IMR-90 (cell line): ENCODE measurements at regions not wholly inside any gene's neighbourhood (a gene's known extent, or its start where the extent isn't known, plus 50 kb on each side); places are given as distances from the start of the nearest gene placed in this dataset.

ENCODE experiments used
- ATAC-seq: fragments of 200-7000 bp; cut with Tn5 transposase; 2 replicates; pipeline ENCODE4 v1.9.1; 2020; ENCODE audit warnings: low read depth, mild to moderate bottlenecking, moderate library complexity
- BruUV-seq: library from RNA; stranded (reverse); fragments of 400-500 nt; replicated peaks from 2 replicates; lab custom pipeline; 2021; lab: Mats Ljungman, UMichigan
- CTCF ChIA-PET: fragments of 300-600 bp; formaldehyde crosslinking; extraction: SDS; loops from one replicate; lab custom pipeline; 2021; ENCODE audit warnings: antibody characterized with exemption; lab: Yijun Ruan, JAX
- POLR2A ChIA-PET: fragments of 300-600 bp; sonication (Branson Sonifier 250); formaldehyde crosslinking; loops from one replicate; lab custom pipeline; 2022; ENCODE audit warnings: antibody characterized with exemption; ENCODE audit not compliant: unreplicated experiment; lab: Charles Lee
- DNase-seq: peaks from one replicate; pipeline ENCODE4 v3.0.0; 2013
- H2AFZ ChIP-seq: replicated peaks from 2 replicates; pipeline ENCODE3; 2013; ENCODE audit warnings: low read length, mild to moderate bottlenecking; ENCODE audit not compliant: poor library complexity
- H2AK5ac ChIP-seq: 2 replicates; pipeline ENCODE4 v1.6.1; 2013; ENCODE audit warnings: low read depth, low read length, inconsistent platforms
- H2AK9ac ChIP-seq: replicated peaks from 2 replicates; pipeline ENCODE3; 2013; ENCODE audit warnings: mild to moderate bottlenecking, low read depth, low read length, moderate library complexity; ENCODE audit not compliant: poor library complexity
- H2BK120ac ChIP-seq: 2 replicates; pipeline ENCODE4 v1.6.1; 2013; ENCODE audit warnings: low read depth, low read length, inconsistent platforms
- H2BK15ac ChIP-seq: 3 replicates; pipeline ENCODE4 v1.6.1; 2013; ENCODE audit warnings: low read depth, low read length, inconsistent platforms
- H2BK20ac ChIP-seq: 2 replicates; pipeline ENCODE4 v1.6.1; 2013; ENCODE audit warnings: low read depth, mild to moderate bottlenecking, inconsistent platforms, low read length, moderate library complexity
- H2BK5ac ChIP-seq: 2 replicates; pipeline ENCODE4 v1.6.1; 2013; ENCODE audit warnings: mild to moderate bottlenecking, low read depth, low read length, inconsistent platforms; ENCODE audit not compliant: poor library complexity, severe bottlenecking
- H3K14ac ChIP-seq: replicated peaks from 2 replicates; pipeline ENCODE4 v1.6.1; 2013; ENCODE audit warnings: low read depth, low read length, inconsistent platforms
- H3K18ac ChIP-seq: 2 replicates; pipeline ENCODE4 v1.6.1; 2013; ENCODE audit warnings: low read depth, low read length, control low read depth
- H3K23ac ChIP-seq: 2 replicates; pipeline ENCODE4 v1.6.1; 2013; ENCODE audit warnings: low read depth, low read length, inconsistent platforms
- H3K27ac ChIP-seq: 2 replicates; pipeline ENCODE4 v1.5.1; 2013; ENCODE audit warnings: mild to moderate bottlenecking, control low read depth, low read length; ENCODE audit not compliant: insufficient read depth
- H3K27me3 ChIP-seq: 2 replicates; pipeline ENCODE4 v1.6.1; 2013; ENCODE audit warnings: low read length; ENCODE audit not compliant: control insufficient read depth, insufficient read depth
- H3K36me3 ChIP-seq: 2 replicates; pipeline ENCODE4 v1.6.1; 2013; ENCODE audit warnings: low read length, mixed read lengths; ENCODE audit not compliant: control insufficient read depth, insufficient read depth
- H3K4ac ChIP-seq: 2 replicates; pipeline ENCODE4 v1.6.1; 2013; ENCODE audit warnings: low read depth, low read length, inconsistent platforms
- H3K4me1 ChIP-seq: 2 replicates; pipeline ENCODE4 v1.6.1; 2013; ENCODE audit warnings: low read length, mixed read lengths; ENCODE audit not compliant: control insufficient read depth, insufficient read depth
- H3K4me2 ChIP-seq: 2 replicates; pipeline ENCODE4 v1.6.1; 2013; ENCODE audit warnings: low read depth, mild to moderate bottlenecking, control low read depth, low read length, moderate library complexity
- H3K4me3 ChIP-seq: 2 replicates; pipeline ENCODE4 v1.5.1; 2013; ENCODE audit warnings: low read depth, mild to moderate bottlenecking, control low read depth, low read length, moderate library complexity; ENCODE audit not compliant: insufficient read depth
- H3K56ac ChIP-seq: 2 replicates; pipeline ENCODE4 v1.6.1; 2013; ENCODE audit warnings: low read length, inconsistent platforms; ENCODE audit not compliant: insufficient read depth; ENCODE audit errors: extremely low read depth
- H3K79me1 ChIP-seq, 2 experiments: 2 replicates each; pipeline ENCODE4 v1.6.1; 2013; ENCODE audit warnings: low read length in 2 of 2, inconsistent platforms in 1 of 2, low read depth in 1 of 2
- H3K9ac ChIP-seq: 2 replicates; pipeline ENCODE4 v1.6.1; 2013; ENCODE audit warnings: low read depth, low read length, control low read depth
- H3K9me1 ChIP-seq: 2 replicates; pipeline ENCODE4 v1.6.1; 2013; ENCODE audit warnings: low read length, inconsistent platforms; ENCODE audit not compliant: insufficient read depth
- H3K9me3 ChIP-seq: 2 replicates; pipeline ENCODE4 v1.6.1; 2013; ENCODE audit warnings: low read length; ENCODE audit not compliant: control insufficient read depth, insufficient read depth
- H4K20me1 ChIP-seq: 2 replicates; pipeline ENCODE4 v1.6.1; 2013; ENCODE audit warnings: low read length, inconsistent platforms; ENCODE audit not compliant: insufficient read depth
- H4K5ac ChIP-seq: 2 replicates; pipeline ENCODE4 v1.6.1; 2013; ENCODE audit warnings: mild to moderate bottlenecking, low read depth, low read length, control low read depth
- H4K8ac ChIP-seq, 2 experiments: 2 replicates each; pipeline ENCODE4 v1.6.1; 2013; ENCODE audit warnings: low read depth in 2 of 2, low read length in 2 of 2, control low read depth in 1 of 2, inconsistent platforms in 1 of 2
- H4K91ac ChIP-seq: 2 replicates; pipeline ENCODE4 v1.6.1; 2013; ENCODE audit warnings: low read depth, low read length, inconsistent platforms; ENCODE audit not compliant: insufficient read depth
- BHLHE40 ChIP-seq: fragments of 150-350 bp; IDR thresholded peaks from 2 replicates; pipeline ENCODE4 v1.6.1; 2016; ENCODE audit warnings: mild to moderate bottlenecking, low read depth, low read length
- CEBPB ChIP-seq: IDR thresholded peaks from 2 replicates; pipeline ENCODE4 v1.6.1; 2012; ENCODE audit warnings: low read depth, low read length, improper control_type of control experiment
- CHD1 ChIP-seq: IDR thresholded peaks from 2 replicates; pipeline ENCODE4 v1.6.1; 2012; ENCODE audit warnings: low read depth, low read length, improper control_type of control experiment
- CTCF ChIP-seq: conservative IDR thresholded peaks from 2 replicates; pipeline ENCODE4 v1.5.1; 2012; ENCODE audit warnings: mild to moderate bottlenecking, low read depth, low read length, improper control_type of control experiment
- ELK1 ChIP-seq: fragments of 150-350 bp; IDR thresholded peaks from 2 replicates; pipeline ENCODE4 v1.6.1; 2016; ENCODE audit warnings: low read depth, mild to moderate bottlenecking, low read length, moderate library complexity, borderline replicate concordance
- FOS ChIP-seq: fragments of 150-350 bp; IDR thresholded peaks from 2 replicates; pipeline ENCODE4 v1.6.1; 2016; ENCODE audit warnings: low read depth, low read length
- MAFK ChIP-seq: IDR thresholded peaks from 2 replicates; pipeline ENCODE4 v1.6.1; 2012; ENCODE audit warnings: low read depth, low read length, improper control_type of control experiment
- MAZ ChIP-seq: IDR thresholded peaks from 2 replicates; pipeline ENCODE4 v1.6.1; 2012; ENCODE audit warnings: low read depth, mild to moderate bottlenecking, low read length, improper control_type of control experiment, moderate library complexity, borderline replicate concordance
- MXI1 ChIP-seq: IDR thresholded peaks from 2 replicates; pipeline ENCODE4 v1.6.1; 2012; ENCODE audit warnings: low read depth, mild to moderate bottlenecking, low read length, moderate library complexity, borderline replicate concordance
- NFE2L2 ChIP-seq: fragments of 150-350 bp; IDR thresholded peaks from 2 replicates; pipeline ENCODE4 v1.6.1; 2016; ENCODE audit warnings: low read depth, mild to moderate bottlenecking, low read length
- POLR2A ChIP-seq: IDR thresholded peaks from 2 replicates; pipeline ENCODE4 v1.6.1; 2012; ENCODE audit warnings: mild to moderate bottlenecking, low read depth, low read length
- RAD21 ChIP-seq: IDR thresholded peaks from 2 replicates; pipeline ENCODE4 v1.6.1; 2012; ENCODE audit warnings: low read length, improper control_type of control experiment
- RCOR1 ChIP-seq: IDR thresholded peaks from 2 replicates; pipeline ENCODE4 v1.6.1; 2012; ENCODE audit warnings: mild to moderate bottlenecking, low read length, improper control_type of control experiment; ENCODE audit not compliant: insufficient replicate concordance
- RFX5 ChIP-seq: IDR thresholded peaks from 2 replicates; pipeline ENCODE4 v1.8.0; 2012; ENCODE audit warnings: low read depth, mild to moderate bottlenecking, low read length, moderate library complexity
- SMC3 ChIP-seq: fragments of 150-350 bp; IDR thresholded peaks from 2 replicates; pipeline ENCODE4 v1.6.1; 2016; ENCODE audit warnings: low read depth, mild to moderate bottlenecking, antibody characterized with exemption, low read length, moderate library complexity
- USF2 ChIP-seq: fragments of 150-350 bp; IDR thresholded peaks from 2 replicates; pipeline ENCODE4 v1.6.1; 2017; ENCODE audit warnings: mild to moderate bottlenecking, antibody characterized with exemption, low read length, low read depth
- WGBS, 2 experiments: methylation state at CpG; one replicate each; pipeline versions ENCODE4 v1.1.5 to v1.1.7; 2013; ENCODE audit warnings: missing lambda C conversion rate in 2 of 2; ENCODE audit not compliant: insufficient read length in 1 of 2; ENCODE audit errors: extremely low coverage in 2 of 2; 5-methylcytosine and 5-hydroxymethylcytosine counted together
- dilution Hi-C: fragments of 300-500 bp; cut with HindIII; formaldehyde crosslinking; loops from one replicate; pipeline ENCODE4 v1.14.3; 2018; ENCODE audit warnings: low sequenced_read_pairs; ENCODE audit not compliant: unreplicated experiment
- in situ Hi-C: fragments of 300-500 bp; cut with MboI; formaldehyde crosslinking; loops from 3 replicates; pipeline ENCODE4 v1.14.3; 2019; ENCODE audit warnings: low sequenced_read_pairs, inconsistent platforms, mixed read lengths
- intact Hi-C: fragments of 100-400 bp; cut with micrococcal nuclease; formaldehyde crosslinking; loops from 2 replicates; pipeline ENCODE4 v1.10.0; 2022

- no CpG with 5 or more reads among the region's 2 CpGs for WGBS, 2 experiments
Measured at GRCh38 chr6:87837876-87838275, 135.8 kb upstream of the AKIRIN2 start.

More at GRCh38 chr6:87837876-87838275, 135.8 kb upstream of the AKIRIN2 start:
- intact Hi-C loops (loop anchor here (10.0 kb wide), 1 partner anchor 947 kb away; no protein-coding TSS in a partner anchor), in situ Hi-C loops (no loop called here), dilution Hi-C loops (no loop called here)
- H3K23ac ChIP-seq: no peak overlapping the region
- CTCF ChIA-PET: no interaction called here
- no peak overlapping the region for H2BK15ac ChIP-seq
- H4K20me1 ChIP-seq: no peaks in the 10 kb centered on the region
- H4K91ac ChIP-seq: no peak overlapping the region
- TF ChIP-seq MXI1 (no peak), POLR2A (no peak), ELK1 (no peak), CHD1 (no peak), USF2 (no peak), CTCF (no peak), MAZ (no peak), FOS (no peak), CEBPB (no peak), RAD21 (no peak), NFE2L2 (no peak), RFX5 (no peak), RCOR1 (no peak), SMC3 (no peak), MAFK (no peak), BHLHE40 (no peak)
- no peak overlapping the region for H3K9ac ChIP-seq
- H2AK9ac ChIP-seq: no peak overlapping the region
- H3K4me3 ChIP-seq: no peak overlapping the region
- no peak overlapping the region for H2BK5ac ChIP-seq
- H3K27ac ChIP-seq: no peak overlapping the region
- H3K36me3 ChIP-seq: no peaks in the 10 kb centered on the region
- H3K18ac ChIP-seq: no peak overlapping the region
- H3K4me1 ChIP-seq: no peaks in the 10 kb centered on the region
- H3K4me2 ChIP-seq: no peak overlapping the region
- H4K8ac ChIP-seq: no peak overlapping the region
- ATAC-seq (no peak), DNase-seq (no peak)
- no peaks in the 10 kb centered on the region for H3K79me1 ChIP-seq
- no peaks in the 10 kb centered on the region; the same call in 1 of the 2 replicates for H3K27me3 ChIP-seq
- no peak overlapping the region for H2BK20ac ChIP-seq
- no peaks in the 10 kb centered on the region for H3K9me3 ChIP-seq
- no peaks in the 10 kb centered on the region for H3K9me1 ChIP-seq
- no peak overlapping the region for H2AFZ ChIP-seq
- H4K5ac ChIP-seq: no peak overlapping the region
- H3K56ac ChIP-seq: no peak overlapping the region
- no peak overlapping the region for H3K4ac ChIP-seq
- H3K14ac ChIP-seq: no peak overlapping the region
- POLR2A ChIA-PET: interaction anchor here (0.6 kb wide), 1 partner anchor 29 kb away, joined by 3 read pairs; no protein-coding TSS in a partner anchor
- no TSS peak for BruUV-seq
- H2BK120ac ChIP-seq: no peak overlapping the region
- H2AK5ac ChIP-seq: no peak overlapping the region
